ENCODE measurements at regions not wholly inside any gene's neighbourhood (a gene's known extent, or its start where the extent isn't known, plus 50 kb on each side); places are given as distances from the start of the nearest gene placed in this dataset.

DNA sequence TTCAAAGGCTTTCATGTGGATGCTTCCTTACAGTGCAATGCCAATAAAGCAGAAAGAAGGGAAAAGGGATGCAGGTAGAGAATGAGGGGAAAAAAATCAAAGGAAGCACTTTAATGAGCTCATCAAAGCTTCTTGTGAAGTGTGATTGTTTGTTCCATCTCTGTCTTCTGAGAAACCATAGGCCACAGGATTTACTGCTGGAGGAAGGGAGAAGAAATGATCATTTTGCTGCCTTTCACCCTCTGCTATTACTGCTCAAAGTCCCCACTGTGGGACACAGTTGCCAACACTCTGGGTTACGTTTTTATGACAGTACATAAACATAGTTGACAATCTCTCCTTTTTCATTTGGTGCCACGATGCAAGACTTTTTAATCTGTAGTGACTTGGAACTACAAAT lies 558.0 kb upstream of the TECRL start:
- H2AFZ ChIP-seq (ENCODE audit: low read depth, low read length): 0 out of 2 replicates have a peak overlapping the region, but pooled peaks have one; percentile 21
- DNase-seq (peak; percentile 18), ATAC-seq (ENCODE audit: insufficient read depth, low read depth) (peak; percentile 90)
- no peak overlapping the region for H3K9ac ChIP-seq (ENCODE audit: low read depth, low read length)
- H3K27me3 ChIP-seq (ENCODE audit: insufficient read depth, low read length, poor library complexity): no peaks in the 10 kb centered on the region
- TF ChIP-seq EZH2 (IDR thresholded peaks at IDR 0.05; ENCODE audit: borderline replicate concordance, low read depth, low read length, severe bottlenecking): no peak
- TF ChIP-seq, protein P1, sequence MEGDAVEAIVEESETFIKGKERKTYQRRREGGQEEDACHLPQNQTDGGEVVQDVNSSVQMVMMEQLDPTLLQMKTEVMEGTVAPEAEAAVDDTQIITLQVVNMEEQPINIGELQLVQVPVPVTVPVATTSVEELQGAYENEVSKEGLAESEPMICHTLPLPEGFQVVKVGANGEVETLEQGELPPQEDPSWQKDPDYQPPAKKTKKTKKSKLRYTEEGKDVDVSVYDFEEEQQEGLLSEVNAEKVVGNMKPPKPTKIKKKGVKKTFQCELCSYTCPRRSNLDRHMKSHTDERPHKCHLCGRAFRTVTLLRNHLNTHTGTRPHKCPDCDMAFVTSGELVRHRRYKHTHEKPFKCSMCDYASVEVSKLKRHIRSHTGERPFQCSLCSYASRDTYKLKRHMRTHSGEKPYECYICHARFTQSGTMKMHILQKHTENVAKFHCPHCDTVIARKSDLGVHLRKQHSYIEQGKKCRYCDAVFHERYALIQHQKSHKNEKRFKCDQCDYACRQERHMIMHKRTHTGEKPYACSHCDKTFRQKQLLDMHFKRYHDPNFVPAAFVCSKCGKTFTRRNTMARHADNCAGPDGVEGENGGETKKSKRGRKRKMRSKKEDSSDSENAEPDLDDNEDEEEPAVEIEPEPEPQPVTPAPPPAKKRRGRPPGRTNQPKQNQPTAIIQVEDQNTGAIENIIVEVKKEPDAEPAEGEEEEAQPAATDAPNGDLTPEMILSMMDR (IDR thresholded peaks at IDR 0.05; ENCODE audit: borderline replicate concordance, extremely low read depth, low read length, poor library complexity, severe bottlenecking): no peak
- peaks cover 23% of the 10 kb centered on the region for H3K4me1 ChIP-seq (ENCODE audit: insufficient read depth, low read length)
- H3K9me3 ChIP-seq (ENCODE audit: insufficient read depth, low read length, severe bottlenecking): peaks cover 33% of the 10 kb centered on the region
- H3K79me2 ChIP-seq (ENCODE audit: insufficient read depth, low read length): no peaks in the 10 kb centered on the region
- H3K36me3 ChIP-seq (ENCODE audit: insufficient read depth, low read length): peaks cover 7% of the 10 kb centered on the region; the same call in 1 of the 2 replicates
- peak overlapping the region; percentile 66 for H3K27ac ChIP-seq (ENCODE audit: low read length)
- H4K20me1 ChIP-seq (ENCODE audit: insufficient read depth, low read length): no peaks in the 10 kb centered on the region
- no peak overlapping the region for H3K4me3 ChIP-seq (ENCODE audit: low read depth in 1 of 2, low read length in 2 of 2)
- peak overlapping the region; percentile 46; the same call in 1 of the 2 replicates for H3K4me2 ChIP-seq (ENCODE audit: insufficient read depth, low read length)

DNA sequence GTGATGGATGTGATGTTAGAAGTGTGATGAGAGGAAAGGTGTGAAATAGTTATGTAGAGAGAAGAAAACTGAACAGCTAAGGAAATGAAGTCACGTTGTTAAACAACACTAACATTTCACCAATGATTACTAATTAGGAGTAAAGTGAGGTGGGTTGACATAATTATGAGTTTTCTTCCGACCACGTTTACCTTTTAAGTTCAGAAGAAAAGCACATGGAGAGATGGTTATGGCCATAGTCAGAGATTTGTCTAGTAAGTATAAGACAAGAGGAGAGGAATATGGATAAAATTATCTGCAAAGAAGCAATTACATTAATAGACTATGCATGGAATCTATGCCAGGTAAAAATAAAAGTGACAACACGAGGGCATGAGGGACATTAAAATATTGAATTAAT lies 551.3 kb upstream of the TECRL start:
- TF ChIP-seq EZH2 (IDR thresholded peaks at IDR 0.05; ENCODE audit: borderline replicate concordance, low read depth, low read length, severe bottlenecking): no peak
- TF ChIP-seq, protein P1 (IDR thresholded peaks at IDR 0.05; ENCODE audit: borderline replicate concordance, extremely low read depth, low read length, poor library complexity, severe bottlenecking): no peak
- Histone ChIP-seq H3K9me3 (ENCODE audit: insufficient read depth, low read length, severe bottlenecking) (peaks cover 9% of the 10 kb centered on the region), H3K4me2 (ENCODE audit: insufficient read depth, low read length) (no peak overlapping the region), H3K4me3 (ENCODE audit: low read depth in 1 of 2, low read length in 2 of 2) (no peak overlapping the region), H3K27me3 (ENCODE audit: insufficient read depth, low read length, poor library complexity) (no peaks in the 10 kb centered on the region), H3K9ac (ENCODE audit: low read depth, low read length) (no peak overlapping the region), H3K4me1 (ENCODE audit: insufficient read depth, low read length) (no peaks in the 10 kb centered on the region), H4K20me1 (ENCODE audit: insufficient read depth, low read length) (no peaks in the 10 kb centered on the region), H2AFZ (ENCODE audit: low read depth, low read length) (no peak overlapping the region), H3K79me2 (ENCODE audit: insufficient read depth, low read length) (no peaks in the 10 kb centered on the region), H3K36me3 (ENCODE audit: insufficient read depth, low read length) (no peaks in the 10 kb centered on the region), H3K27ac (ENCODE audit: low read length) (no peak overlapping the region)
- ATAC-seq (ENCODE audit: insufficient read depth, low read depth) (no peak), DNase-seq (no peak)

DNA sequence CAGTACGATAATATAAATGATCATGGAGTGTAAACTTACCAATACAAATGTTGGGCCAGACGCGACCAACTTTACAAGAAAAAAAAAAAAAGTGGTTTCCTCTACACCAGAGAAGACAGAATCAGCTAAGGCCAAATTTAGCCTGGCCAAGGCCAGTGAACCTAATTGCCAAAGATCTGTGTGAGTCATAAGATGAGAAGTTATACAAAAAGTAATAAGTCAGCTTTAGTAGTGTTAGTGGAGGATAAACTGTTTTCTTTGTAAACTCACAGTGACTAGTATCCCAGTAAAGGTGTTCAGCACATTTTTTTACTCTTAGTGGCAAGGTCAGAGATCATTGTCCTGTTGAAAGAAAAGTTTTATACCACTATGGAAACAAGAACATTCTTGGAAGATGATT lies 531.4 kb upstream of the TECRL start:
- Histone ChIP-seq H3K27ac (ENCODE audit: low read length) (no peak overlapping the region), H3K4me1 (ENCODE audit: insufficient read depth, low read length) (peaks cover 10% of the 10 kb centered on the region), H3K27me3 (ENCODE audit: insufficient read depth, low read length, poor library complexity) (no peaks in the 10 kb centered on the region), H3K9me3 (ENCODE audit: insufficient read depth, low read length, severe bottlenecking) (peaks cover 4% of the 10 kb centered on the region), H3K79me2 (ENCODE audit: insufficient read depth, low read length) (no peaks in the 10 kb centered on the region), H3K36me3 (ENCODE audit: insufficient read depth, low read length) (no peaks in the 10 kb centered on the region), H3K4me3 (ENCODE audit: low read depth in 1 of 2, low read length in 2 of 2) (no peak overlapping the region), H3K9ac (ENCODE audit: low read depth, low read length) (no peak overlapping the region), H3K4me2 (ENCODE audit: insufficient read depth, low read length) (no peak overlapping the region), H2AFZ (ENCODE audit: low read depth, low read length) (0 out of 2 replicates have a peak overlapping the region, but pooled peaks have one; percentile 36), H4K20me1 (ENCODE audit: insufficient read depth, low read length) (no peaks in the 10 kb centered on the region)
- no peak for ATAC-seq (ENCODE audit: insufficient read depth, low read depth)
- TF ChIP-seq, protein P1 (IDR thresholded peaks at IDR 0.05; ENCODE audit: borderline replicate concordance, extremely low read depth, low read length, poor library complexity, severe bottlenecking): no peak
- no peak for TF ChIP-seq EZH2 (IDR thresholded peaks at IDR 0.05; ENCODE audit: borderline replicate concordance, low read depth, low read length, severe bottlenecking)
- DNase-seq: no peak
